Tibial nerve (tissue), 4 donors: ENCODE measurements at regions not wholly inside any gene's neighbourhood (a gene's known extent, or its start where the extent isn't known, plus 50 kb on each side); places are given as distances from the start of the nearest gene placed in this dataset.
"Not testable (repeated sequence)": the region's sequence is repeated elsewhere in the genome, so short reads cannot be mapped to it uniquely, and the experiment has no call there.

Source experiments
- DNase-seq, 2 donors: peaks; one replicate each; pipeline ENCODE4 v3.0.0-alpha.2; 2019; ENCODE audit warnings: low spot score in 2 of 2
- H3K27ac ChIP-seq, 4 donors: fragments of 200-600 bp; sonication (generic) in 3 of 4; one replicate each; pipeline ENCODE4 v1.5.1; 2017 to 2019; ENCODE audit warnings: mild to moderate bottlenecking in 1 of 4
- H3K27me3 ChIP-seq, 2 donors: fragments of 200-600 bp; sonication (generic) in 1 of 2; one replicate each; pipeline versions ENCODE4 v1.5.1 to v1.6.0; 2017 to 2019
- H3K36me3 ChIP-seq, 3 donors: fragments of 200-600 bp; sonication (generic); one replicate each; pipeline ENCODE4 v1.5.1; 2018 to 2019
- H3K4me1 ChIP-seq, 4 donors: fragments of 200-600 bp; sonication (generic) in 3 of 4; one replicate each; pipeline ENCODE4 v1.5.1; 2017 to 2019
- H3K4me3 ChIP-seq, 4 donors: fragments of 200-600 bp; sonication (generic) in 3 of 4; one replicate each; pipeline ENCODE4 v1.5.1; 2017 to 2019; ENCODE audit warnings: mild to moderate bottlenecking in 1 of 4, moderate library complexity in 1 of 4
- H3K9me3 ChIP-seq, 4 donors: fragments of 200-600 bp; sonication (generic) in 3 of 4; one replicate each; pipeline ENCODE4 v1.5.1; 2017 to 2019
- CTCF ChIP-seq, 5 experiments: fragments of 200-600 bp in 3 of 5; fragments of 450-650 bp in 2 of 5; sonication (generic) in 3 of 5; IDR thresholded peaks; one replicate each; pipeline ENCODE4 v1.5.1; 2016 to 2019; ENCODE audit warnings: antibody characterized with exemption in 5 of 5, mild to moderate bottlenecking in 3 of 5, moderate library complexity in 2 of 5
- EP300 ChIP-seq, 2 donors: sonication (generic); formaldehyde crosslinking; IDR thresholded peaks; one replicate each; pipeline ENCODE4 v1.6.1; 2017; ENCODE audit warnings: antibody characterized with exemption in 2 of 2, mild to moderate bottlenecking in 1 of 2
- POLR2A ChIP-seq, 2 donors: fragments of 450-650 bp; IDR thresholded peaks; one replicate each; pipeline ENCODE4 v1.6.1; 2017; ENCODE audit warnings: antibody characterized with exemption in 2 of 2, mild to moderate bottlenecking in 2 of 2, moderate library complexity in 2 of 2
- WGBS, 2 donors: methylation state at CpG; one replicate each; pipeline ENCODE4 v1.1.5; 2018; 5-methylcytosine and 5-hydroxymethylcytosine counted together

DNA sequence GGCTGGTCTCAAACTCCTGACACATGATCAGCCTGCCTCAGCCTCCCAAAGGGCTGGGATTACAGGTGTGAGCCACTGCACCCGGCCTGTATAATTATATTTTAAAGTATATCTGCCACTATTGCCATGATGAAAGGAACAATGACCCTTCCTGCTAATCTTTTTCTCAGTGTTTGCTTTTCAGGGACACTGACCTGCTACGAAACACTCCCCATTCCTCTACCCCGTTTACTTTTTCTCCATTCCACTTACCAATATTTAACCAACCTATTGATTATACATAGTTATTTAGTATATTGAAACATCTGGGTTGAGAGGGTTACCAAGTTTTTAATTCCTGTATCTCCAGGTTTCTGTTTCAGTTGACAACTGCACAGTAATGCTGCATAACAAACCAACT lies 331.9 kb upstream of the NDST3 start:
- Histone ChIP-seq H3K4me1 (no peaks in the 10 kb centered on the region), H3K9me3 (peaks cover 0 to 10% (median 0%) of the 10 kb centered on the region in 4 donors), H3K4me3 (no peak overlapping the region), H3K36me3 (no peaks in the 10 kb centered on the region), H3K27me3 (no peaks in the 10 kb centered on the region), H3K27ac (no peak overlapping the region)
- WGBS, 2 donors = 80 to 84% methylated on average over 3 of the region's 3 CpGs
- DNase-seq = no peak
- TF ChIP-seq EP300 (IDR thresholded peaks at IDR 0.05) (no peak), POLR2A (IDR thresholded peaks at IDR 0.05) (no peak), CTCF (IDR thresholded peaks at IDR 0.05) (no peak)

DNA sequence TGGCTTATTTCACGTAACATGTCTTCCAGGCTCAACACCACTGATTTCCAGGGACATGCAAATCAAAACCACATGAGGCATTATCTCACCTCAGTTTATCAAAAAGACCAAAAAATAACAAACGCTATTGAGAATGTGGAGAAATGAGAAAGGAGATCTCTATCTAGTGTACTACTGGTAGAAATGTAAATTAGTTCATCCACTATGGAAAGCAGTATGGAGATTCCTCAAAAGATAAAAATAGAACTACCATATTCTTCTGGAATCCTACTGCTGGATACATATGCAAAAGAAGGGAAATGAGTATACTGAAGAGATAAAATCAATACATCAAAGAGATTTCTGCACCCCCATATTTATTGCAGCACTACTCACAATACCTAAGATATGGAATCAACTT lies 329.6 kb upstream of the NDST3 start:
- no peak overlapping the region for H3K27ac ChIP-seq
- H3K27me3 ChIP-seq = no peaks in the 10 kb centered on the region
- H3K36me3 ChIP-seq = no peaks in the 10 kb centered on the region
- no peak overlapping the region for H3K4me3 ChIP-seq
- DNase-seq = no peak
- no peaks in the 10 kb centered on the region for H3K4me1 ChIP-seq
- WGBS, 2 donors = 65 to 73% methylated on average over 2 of the region's 2 CpGs
- H3K9me3 ChIP-seq = peaks cover 0 to 17% (median 0%) of the 10 kb centered on the region in 4 donors
- TF ChIP-seq EP300 (IDR thresholded peaks at IDR 0.05) (no peak), POLR2A (IDR thresholded peaks at IDR 0.05) (no peak), CTCF (IDR thresholded peaks at IDR 0.05) (no peak)

DNA sequence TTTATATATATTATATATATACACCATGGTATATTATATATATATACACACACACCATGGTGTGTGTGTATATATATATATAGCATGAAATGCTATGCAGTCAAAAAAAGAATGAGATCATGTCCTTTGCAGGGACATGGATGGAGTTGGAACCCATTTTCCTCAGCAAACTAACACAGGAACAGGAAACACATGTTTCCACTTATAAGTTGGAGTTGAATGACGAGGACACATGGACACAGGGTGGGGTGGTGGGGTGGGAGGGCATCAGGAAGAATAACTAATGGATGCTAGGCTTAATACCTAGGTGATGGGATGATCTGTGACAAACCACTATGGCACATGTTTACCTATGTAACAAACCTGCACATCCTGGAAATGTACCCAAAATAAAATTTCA lies 293.6 kb upstream of the NDST3 start:
- H3K27me3 ChIP-seq = no peaks in the 10 kb centered on the region
- H3K36me3 ChIP-seq = no peaks in the 10 kb centered on the region
- H3K9me3 ChIP-seq = peaks cover 0 to 3% (median 0%) of the 10 kb centered on the region in 4 donors
- TF ChIP-seq CTCF (IDR thresholded peaks at IDR 0.05) (no peak), POLR2A (IDR thresholded peaks at IDR 0.05) (no peak), EP300 (IDR thresholded peaks at IDR 0.05) (no peak)
- H3K4me3 ChIP-seq = no peak overlapping the region
- H3K4me1 ChIP-seq = no peaks in the 10 kb centered on the region
- 31 to 45% methylated on average over 1 of the region's 1 CpG for WGBS, 2 donors
- DNase-seq = no peak
- H3K27ac ChIP-seq = no peak overlapping the region

GRCh38 chr4:117745379-117745778 lies 288.9 kb upstream of the NDST3 start:
- WGBS, 2 donors = 0 to 81% methylated on average over 1 of the region's 1 CpG
- H3K36me3 ChIP-seq, H3K9me3 ChIP-seq, H3K27ac ChIP-seq, DNase-seq, H3K27me3 ChIP-seq, H3K4me1 ChIP-seq, H3K4me3 ChIP-seq: not testable (repeated sequence)

DNA sequence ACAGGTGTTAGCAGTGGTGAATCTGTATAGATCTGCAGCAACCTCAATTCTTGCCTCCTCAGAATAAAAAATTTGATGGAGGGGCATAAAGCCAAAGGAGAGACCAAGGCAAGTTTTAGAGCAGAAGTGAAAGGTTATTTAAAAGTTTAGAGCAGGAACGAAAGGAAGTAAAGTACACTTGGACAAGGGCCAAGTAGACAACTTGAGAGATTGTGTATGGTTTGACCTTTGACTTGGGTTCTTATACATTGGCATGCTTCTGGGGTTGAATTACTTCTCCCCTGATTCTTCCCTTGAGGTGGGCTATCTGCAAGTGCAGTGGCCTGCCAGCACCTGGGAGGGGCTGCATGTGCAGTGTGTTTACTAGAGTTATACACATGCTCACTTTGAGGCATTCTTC lies 278.8 kb upstream of the NDST3 start:
- TF ChIP-seq CTCF (IDR thresholded peaks at IDR 0.05) (no peak), POLR2A (IDR thresholded peaks at IDR 0.05) (no peak), EP300 (IDR thresholded peaks at IDR 0.05) (no peak)
- DNase-seq = no peak
- Histone ChIP-seq H3K36me3 (no peaks in the 10 kb centered on the region), H3K9me3 (peaks cover 0 to 6% (median 0%) of the 10 kb centered on the region in 4 donors), H3K27ac (no peak overlapping the region), H3K27me3 (no peaks in the 10 kb centered on the region), H3K4me3 (no peak overlapping the region), H3K4me1 (no peaks in the 10 kb centered on the region)
- 21 to 29% methylated on average over 1 of the region's 1 CpG for WGBS, 2 donors

GRCh38 chr4:117768610-117769009 lies 265.7 kb upstream of the NDST3 start:
- no peaks in the 10 kb centered on the region for H3K4me1 ChIP-seq
- no peak overlapping the region for H3K4me3 ChIP-seq
- no peaks in the 10 kb centered on the region for H3K9me3 ChIP-seq
- DNase-seq = no peak
- no peaks in the 10 kb centered on the region for H3K36me3 ChIP-seq
- no peak overlapping the region for H3K27ac ChIP-seq
- TF ChIP-seq CTCF (IDR thresholded peaks at IDR 0.05) (no peak), POLR2A (IDR thresholded peaks at IDR 0.05) (no peak), EP300 (IDR thresholded peaks at IDR 0.05) (no peak)
- 54 to 87% methylated on average over 3 of the region's 3 CpGs for WGBS, 2 donors
- H3K27me3 ChIP-seq = no peaks in the 10 kb centered on the region
